ENCODE measurements at regions not wholly inside any gene's neighbourhood (a gene's known extent, or its start where the extent isn't known, plus 50 kb on each side); places are given as distances from the start of the nearest gene placed in this dataset.

GRCh38 chr12:98422812-98423211 is 92.6 kb upstream of the TMPO start:
- DNase-seq (ENCODE audit: low read depth, low spot score) = no peak

GRCh38 chr12:98423963-98424362 is 91.4 kb upstream of the TMPO start:
- DNase-seq (ENCODE audit: low read depth, low spot score) = no peak

- DNase-seq (ENCODE audit: low read depth, low spot score) = no peak
Observed at GRCh38 chr12:98424726-98425401, 90.5 kb upstream of the TMPO start.

- no peak for DNase-seq (ENCODE audit: low read depth, low spot score)
Observed at GRCh38 chr12:98425859-98426258, 89.5 kb upstream of the TMPO start.

GRCh38 chr12:98431089-98431488 is 84.3 kb upstream of the TMPO start:
- no peak for DNase-seq (ENCODE audit: low read depth, low spot score)

- DNase-seq (ENCODE audit: low read depth, low spot score) = no peak
Observed at GRCh38 chr12:98437166-98437565, 78.2 kb upstream of the TMPO start.

GRCh38 chr12:98437806-98438595 is 77.4 kb upstream of the TMPO start:
- DNase-seq (ENCODE audit: low read depth, low spot score) = no peak

GRCh38 chr12:98438656-98439230 is 76.6 kb upstream of the TMPO start:
- no peak for DNase-seq (ENCODE audit: low read depth, low spot score)

- DNase-seq (ENCODE audit: low read depth, low spot score) = no peak
Observed at GRCh38 chr12:98439471-98439951, 75.9 kb upstream of the TMPO start.

- DNase-seq (ENCODE audit: low read depth, low spot score) = no peak
Observed at GRCh38 chr12:98439981-98440581, 75.3 kb upstream of the TMPO start.

GRCh38 chr12:98446060-98446459 is 69.3 kb upstream of the TMPO start:
- no peak for DNase-seq (ENCODE audit: low read depth, low spot score)

GRCh38 chr12:98446682-98447081 is 68.7 kb upstream of the TMPO start:
- no peak for DNase-seq (ENCODE audit: low read depth, low spot score)

- DNase-seq (ENCODE audit: low read depth, low spot score) = no peak
Observed at GRCh38 chr12:98449584-98449983, 65.8 kb upstream of the TMPO start.

GRCh38 chr12:98453070-98453469 is 62.3 kb upstream of the TMPO start:
- DNase-seq (ENCODE audit: low read depth, low spot score) = no peak

- no peak for DNase-seq (ENCODE audit: low read depth, low spot score)
Observed at GRCh38 chr12:98453492-98453891, 61.9 kb upstream of the TMPO start.

GRCh38 chr12:98456041-98456440 is 59.3 kb upstream of the TMPO start:
- DNase-seq (ENCODE audit: low read depth, low spot score) = no peak

- DNase-seq (ENCODE audit: low read depth, low spot score) = no peak
Observed at GRCh38 chr12:98456576-98457573, 58.5 kb upstream of the TMPO start.

GRCh38 chr12:98464190-98464589 is 51.2 kb upstream of the TMPO start:
- DNase-seq (ENCODE audit: low read depth, low spot score) = no peak

GRCh38 chr12:98465505-98465904 is 49.9 kb upstream of the TMPO start:
- no peak for DNase-seq (ENCODE audit: low read depth, low spot score)

Data from activated naive CD8-positive, alpha-beta T cell treated with anti-CD3 and anti-CD28 coated beads, Interleukin-2, amount 50 U/mL, for 16 hours (primary cell).